HepG2 (cell line): ENCODE measurements at regions not wholly inside any gene's neighbourhood (a gene's known extent, or its start where the extent isn't known, plus 50 kb on each side); places are given as distances from the start of the nearest gene placed in this dataset.

ENCODE experiments used
- FOSL2 ChIP-seq: sonication (generic); formaldehyde crosslinking; IDR thresholded peaks from 2 replicates; pipeline ENCODE4 v1.4.0; 2020; ENCODE audit warnings: missing genetic modification reagents
- KLF16 ChIP-seq, 2 experiments: sonication (generic) in 1 of 2; formaldehyde crosslinking in 1 of 2; IDR thresholded peaks; 2 replicates each; pipeline versions ENCODE4 v1.6.1 to v1.8.0; 2016 to 2023; ENCODE audit warnings: missing genetic modification reagents in 2 of 2, missing compliant biosample characterization in 1 of 2
- SNRNP70 ChIP-seq: fragments of 200-400 bp; formaldehyde crosslinking; IDR thresholded peaks from 2 replicates; pipeline ENCODE4 v1.6.1; 2017; ENCODE audit warnings: mild to moderate bottlenecking, low read depth, low read length, moderate library complexity
- ZFY ChIP-seq: sonication (generic); formaldehyde crosslinking; IDR thresholded peaks from 2 replicates; pipeline ENCODE4 v1.4.0; 2020; ENCODE audit warnings: missing genetic modification reagents
- ZNF569 ChIP-seq: sonication (generic); formaldehyde crosslinking; IDR thresholded peaks from 2 replicates; pipeline ENCODE4 v1.5.0; 2020; ENCODE audit warnings: mild to moderate bottlenecking, missing genetic modification reagents, moderate library complexity, borderline replicate concordance
- ZNF768 ChIP-seq: sonication (generic); formaldehyde crosslinking; IDR thresholded peaks from 2 replicates; pipeline ENCODE4 v1.4.0; 2020; ENCODE audit warnings: missing genetic modification reagents
- TF ChIP-seq, protein P1 (sequence below): sonication (generic); formaldehyde crosslinking; conservative IDR thresholded peaks from 2 replicates; pipeline ENCODE4 v1.5.0; 2020; ENCODE audit warnings: missing genetic modification reagents
- TF ChIP-seq, protein P2 (sequence below): sonication (generic); formaldehyde crosslinking; IDR thresholded peaks from 2 replicates; pipeline ENCODE4 v1.5.0; 2020; ENCODE audit warnings: mild to moderate bottlenecking, missing genetic modification reagents, moderate library complexity

DNA sequence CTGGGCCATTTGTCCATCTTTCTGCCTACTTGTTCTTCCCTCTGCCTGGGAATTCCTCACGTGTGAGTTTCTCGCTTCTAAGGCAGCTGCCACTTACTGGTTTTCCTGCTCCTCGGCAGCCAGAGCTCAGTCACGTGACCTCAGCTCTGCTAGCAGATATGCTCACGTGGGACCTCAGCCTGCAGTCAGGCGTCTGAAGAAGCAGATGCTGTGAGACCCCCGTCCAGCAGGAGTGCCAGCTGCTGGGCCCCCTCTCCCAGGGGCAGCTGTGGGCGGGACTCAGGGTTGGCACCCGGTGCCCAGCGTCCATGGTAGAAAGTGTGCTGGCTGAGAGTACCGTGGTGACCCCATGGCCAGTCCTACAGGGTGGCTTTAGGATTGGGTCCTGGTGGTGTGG lies 161.3 kb upstream of the TLE3 start:
- TF ChIP-seq, protein P1, sequence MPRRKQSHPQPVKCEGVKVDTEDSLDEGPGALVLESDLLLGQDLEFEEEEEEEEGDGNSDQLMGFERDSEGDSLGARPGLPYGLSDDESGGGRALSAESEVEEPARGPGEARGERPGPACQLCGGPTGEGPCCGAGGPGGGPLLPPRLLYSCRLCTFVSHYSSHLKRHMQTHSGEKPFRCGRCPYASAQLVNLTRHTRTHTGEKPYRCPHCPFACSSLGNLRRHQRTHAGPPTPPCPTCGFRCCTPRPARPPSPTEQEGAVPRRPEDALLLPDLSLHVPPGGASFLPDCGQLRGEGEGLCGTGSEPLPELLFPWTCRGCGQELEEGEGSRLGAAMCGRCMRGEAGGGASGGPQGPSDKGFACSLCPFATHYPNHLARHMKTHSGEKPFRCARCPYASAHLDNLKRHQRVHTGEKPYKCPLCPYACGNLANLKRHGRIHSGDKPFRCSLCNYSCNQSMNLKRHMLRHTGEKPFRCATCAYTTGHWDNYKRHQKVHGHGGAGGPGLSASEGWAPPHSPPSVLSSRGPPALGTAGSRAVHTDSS, result no peak
- TF ChIP-seq, protein P2, sequence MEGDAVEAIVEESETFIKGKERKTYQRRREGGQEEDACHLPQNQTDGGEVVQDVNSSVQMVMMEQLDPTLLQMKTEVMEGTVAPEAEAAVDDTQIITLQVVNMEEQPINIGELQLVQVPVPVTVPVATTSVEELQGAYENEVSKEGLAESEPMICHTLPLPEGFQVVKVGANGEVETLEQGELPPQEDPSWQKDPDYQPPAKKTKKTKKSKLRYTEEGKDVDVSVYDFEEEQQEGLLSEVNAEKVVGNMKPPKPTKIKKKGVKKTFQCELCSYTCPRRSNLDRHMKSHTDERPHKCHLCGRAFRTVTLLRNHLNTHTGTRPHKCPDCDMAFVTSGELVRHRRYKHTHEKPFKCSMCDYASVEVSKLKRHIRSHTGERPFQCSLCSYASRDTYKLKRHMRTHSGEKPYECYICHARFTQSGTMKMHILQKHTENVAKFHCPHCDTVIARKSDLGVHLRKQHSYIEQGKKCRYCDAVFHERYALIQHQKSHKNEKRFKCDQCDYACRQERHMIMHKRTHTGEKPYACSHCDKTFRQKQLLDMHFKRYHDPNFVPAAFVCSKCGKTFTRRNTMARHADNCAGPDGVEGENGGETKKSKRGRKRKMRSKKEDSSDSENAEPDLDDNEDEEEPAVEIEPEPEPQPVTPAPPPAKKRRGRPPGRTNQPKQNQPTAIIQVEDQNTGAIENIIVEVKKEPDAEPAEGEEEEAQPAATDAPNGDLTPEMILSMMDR, result no peak
- no peak for TF ChIP-seq ZFY (CRISPR knock-in tag)
- TF ChIP-seq KLF16 (CRISPR knock-in tag; IDR thresholded peaks at IDR 0.05), result no peak
- no peak for TF ChIP-seq SNRNP70
- no peak for TF ChIP-seq ZNF768 (CRISPR knock-in tag)
- TF ChIP-seq ZNF569 (CRISPR knock-in tag), result no peak
- no peak for TF ChIP-seq FOSL2
